OCI-LY3 (cell line): ENCODE measurements at regions not wholly inside any gene's neighbourhood (a gene's known extent, or its start where the extent isn't known, plus 50 kb on each side); places are given as distances from the start of the nearest gene placed in this dataset.

Source experiments
- EZH2phosphoT487 ChIP-seq: fragments of 200-600 bp; shearing (Covaris generic); IDR thresholded peaks from 2 replicates; pipeline ENCODE4 v1.6.1; 2018; ENCODE audit warnings: antibody characterized with exemption, mixed run types, low read depth
- TF ChIP-seq, protein P1 (sequence below): fragments of 200-600, 300-600 bp; sonication (generic); IDR thresholded peaks from 2 replicates; pipeline ENCODE4 v1.5.1; 2014; ENCODE audit warnings: antibody characterized with exemption, low read length, low read depth

- TF ChIP-seq, protein P1, sequence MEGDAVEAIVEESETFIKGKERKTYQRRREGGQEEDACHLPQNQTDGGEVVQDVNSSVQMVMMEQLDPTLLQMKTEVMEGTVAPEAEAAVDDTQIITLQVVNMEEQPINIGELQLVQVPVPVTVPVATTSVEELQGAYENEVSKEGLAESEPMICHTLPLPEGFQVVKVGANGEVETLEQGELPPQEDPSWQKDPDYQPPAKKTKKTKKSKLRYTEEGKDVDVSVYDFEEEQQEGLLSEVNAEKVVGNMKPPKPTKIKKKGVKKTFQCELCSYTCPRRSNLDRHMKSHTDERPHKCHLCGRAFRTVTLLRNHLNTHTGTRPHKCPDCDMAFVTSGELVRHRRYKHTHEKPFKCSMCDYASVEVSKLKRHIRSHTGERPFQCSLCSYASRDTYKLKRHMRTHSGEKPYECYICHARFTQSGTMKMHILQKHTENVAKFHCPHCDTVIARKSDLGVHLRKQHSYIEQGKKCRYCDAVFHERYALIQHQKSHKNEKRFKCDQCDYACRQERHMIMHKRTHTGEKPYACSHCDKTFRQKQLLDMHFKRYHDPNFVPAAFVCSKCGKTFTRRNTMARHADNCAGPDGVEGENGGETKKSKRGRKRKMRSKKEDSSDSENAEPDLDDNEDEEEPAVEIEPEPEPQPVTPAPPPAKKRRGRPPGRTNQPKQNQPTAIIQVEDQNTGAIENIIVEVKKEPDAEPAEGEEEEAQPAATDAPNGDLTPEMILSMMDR, result no peak
- no peak for TF ChIP-seq EZH2phosphoT487
Observed at GRCh38 chr2:221051162-221051561, 520.9 kb downstream of the EPHA4 start.
